ENCODE measurements at regions not wholly inside any gene's neighbourhood (a gene's known extent, or its start where the extent isn't known, plus 50 kb on each side); places are given as distances from the start of the nearest gene placed in this dataset.

DNA sequence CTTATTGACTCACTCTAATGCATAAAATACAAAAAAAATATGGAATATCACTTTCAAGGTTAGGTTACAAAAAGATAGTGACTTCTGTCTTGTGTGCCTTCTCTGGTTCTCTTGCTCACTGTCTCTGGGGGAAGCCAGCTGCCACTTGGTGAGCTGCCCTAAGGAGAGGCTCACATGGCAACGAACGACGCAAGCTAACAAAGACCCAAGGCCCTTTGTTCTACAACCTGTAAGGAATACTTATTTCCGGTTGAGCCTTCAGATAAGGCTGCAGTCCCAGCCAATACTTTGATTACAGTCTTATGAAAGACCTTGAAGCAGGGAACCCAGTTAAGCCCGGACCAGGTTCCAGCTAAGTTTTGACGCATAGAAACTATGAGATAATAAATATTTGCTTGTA is 242.4 kb upstream of the TBX3 start:
- H3K27me3 ChIP-seq (ENCODE audit: control insufficient read depth in 1 of 2, insufficient read depth in 2 of 2, low read length in 2 of 2), result no peaks in the 10 kb centered on the region
- H3K36me3 ChIP-seq (ENCODE audit: control insufficient read depth in 2 of 2, insufficient read depth in 2 of 2, low read length in 1 of 2), result no peaks in the 10 kb centered on the region
- no peaks in the 10 kb centered on the region for H3K9me3 ChIP-seq (ENCODE audit: control insufficient read depth in 2 of 2, insufficient read depth in 1 of 2, low read depth in 1 of 2, low read length in 1 of 2)
- no peak overlapping the region for H3K4me3 ChIP-seq (ENCODE audit: low read depth in 1 of 2, low read length in 2 of 2)
- WGBS, 2 donors, result 73 to 88% methylated on average over 6 of the region's 6 CpGs
- no peaks in the 10 kb centered on the region for H3K4me1 ChIP-seq (ENCODE audit: control insufficient read depth in 2 of 2, insufficient read depth in 2 of 2, low read length in 1 of 2)
- H3K27ac ChIP-seq (ENCODE audit: low read depth in 2 of 2, low read length in 1 of 2), result no peak overlapping the region

DNA sequence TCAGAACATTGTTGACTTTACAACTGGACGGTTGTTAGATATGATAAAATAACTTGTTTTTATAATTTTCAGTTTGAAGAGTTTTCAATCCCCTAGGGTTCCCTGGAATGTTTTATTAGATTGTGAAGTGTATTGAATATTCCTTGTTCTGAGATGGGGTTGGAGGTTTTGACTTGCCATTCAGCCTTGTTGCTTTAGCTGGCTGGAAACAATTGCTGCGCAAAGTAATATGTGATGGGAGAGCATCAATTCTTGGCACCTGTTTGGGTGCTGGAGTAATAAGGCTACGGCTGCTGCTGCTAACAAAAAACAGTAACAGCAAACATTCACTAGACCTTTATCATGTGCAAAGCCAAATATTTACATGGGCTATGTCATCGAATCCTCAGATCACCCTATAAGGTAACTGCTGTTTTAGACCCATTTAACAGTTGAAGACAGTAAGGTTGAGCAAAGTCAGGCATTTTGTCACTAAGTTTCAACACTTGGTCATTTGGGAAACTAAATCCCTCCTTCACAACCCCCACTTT is 241.0 kb upstream of the TBX3 start:
- 66 to 79% methylated on average over 4 of the region's 4 CpGs for WGBS, 2 donors
- H3K4me3 ChIP-seq (ENCODE audit: low read depth in 1 of 2, low read length in 2 of 2), result no peak overlapping the region
- H3K36me3 ChIP-seq (ENCODE audit: control insufficient read depth in 2 of 2, insufficient read depth in 2 of 2, low read length in 1 of 2), result no peaks in the 10 kb centered on the region
- H3K27ac ChIP-seq (ENCODE audit: low read depth in 2 of 2, low read length in 1 of 2), result no peak overlapping the region
- H3K9me3 ChIP-seq (ENCODE audit: control insufficient read depth in 2 of 2, insufficient read depth in 1 of 2, low read depth in 1 of 2, low read length in 1 of 2), result no peaks in the 10 kb centered on the region
- no peaks in the 10 kb centered on the region for H3K4me1 ChIP-seq (ENCODE audit: control insufficient read depth in 2 of 2, insufficient read depth in 2 of 2, low read length in 1 of 2)
- no peaks in the 10 kb centered on the region for H3K27me3 ChIP-seq (ENCODE audit: control insufficient read depth in 1 of 2, insufficient read depth in 2 of 2, low read length in 2 of 2)

GRCh38 chr12:114921781-114922180 is 237.8 kb upstream of the TBX3 start:
- no peaks in the 10 kb centered on the region for H3K27me3 ChIP-seq (ENCODE audit: control insufficient read depth in 1 of 2, insufficient read depth in 2 of 2, low read length in 2 of 2)
- 35 to 50% methylated on average over 1 of the region's 1 CpG for WGBS, 2 donors
- no peaks in the 10 kb centered on the region for H3K36me3 ChIP-seq (ENCODE audit: control insufficient read depth in 2 of 2, insufficient read depth in 2 of 2, low read length in 1 of 2)
- H3K4me3 ChIP-seq (ENCODE audit: low read depth in 1 of 2, low read length in 2 of 2), result no peak overlapping the region
- H3K9me3 ChIP-seq (ENCODE audit: control insufficient read depth in 2 of 2, insufficient read depth in 1 of 2, low read depth in 1 of 2, low read length in 1 of 2), result no peaks in the 10 kb centered on the region
- H3K27ac ChIP-seq (ENCODE audit: low read depth in 2 of 2, low read length in 1 of 2), result no peak overlapping the region
- no peaks in the 10 kb centered on the region for H3K4me1 ChIP-seq (ENCODE audit: control insufficient read depth in 2 of 2, insufficient read depth in 2 of 2, low read length in 1 of 2)

GRCh38 chr12:114920771-114921554 is 237.0 kb upstream of the TBX3 start:
- H3K9me3 ChIP-seq (ENCODE audit: control insufficient read depth in 2 of 2, insufficient read depth in 1 of 2, low read depth in 1 of 2, low read length in 1 of 2), result no peaks in the 10 kb centered on the region
- no peaks in the 10 kb centered on the region for H3K4me1 ChIP-seq (ENCODE audit: control insufficient read depth in 2 of 2, insufficient read depth in 2 of 2, low read length in 1 of 2)
- no peak overlapping the region for H3K4me3 ChIP-seq (ENCODE audit: low read depth in 1 of 2, low read length in 2 of 2)
- WGBS, 2 donors, result 38 to 45% methylated on average over 5 of the region's 5 CpGs
- no peak overlapping the region for H3K27ac ChIP-seq (ENCODE audit: low read depth in 2 of 2, low read length in 1 of 2)
- H3K36me3 ChIP-seq (ENCODE audit: control insufficient read depth in 2 of 2, insufficient read depth in 2 of 2, low read length in 1 of 2), result no peaks in the 10 kb centered on the region
- no peaks in the 10 kb centered on the region for H3K27me3 ChIP-seq (ENCODE audit: control insufficient read depth in 1 of 2, insufficient read depth in 2 of 2, low read length in 2 of 2)

DNA sequence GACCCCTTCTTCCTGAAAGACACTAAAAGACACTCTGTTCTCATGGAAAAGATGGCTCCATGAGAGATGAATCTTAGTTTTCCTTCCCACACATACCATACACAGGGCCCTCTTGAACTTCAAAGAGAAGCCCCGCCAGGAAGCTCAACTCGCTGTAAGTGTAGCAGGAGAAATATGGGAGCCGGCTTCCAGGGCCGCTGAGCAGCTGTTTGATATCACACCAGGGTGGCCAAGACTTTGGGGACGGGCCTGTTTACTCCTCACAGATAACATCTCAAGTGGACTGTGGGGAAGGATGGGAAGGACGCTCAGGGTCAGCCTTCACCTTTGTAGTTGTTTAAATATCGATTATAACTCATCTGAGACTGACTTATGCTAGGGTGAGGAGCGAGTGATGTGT is 235.5 kb upstream of the TBX3 start:
- no peaks in the 10 kb centered on the region for H3K36me3 ChIP-seq (ENCODE audit: control insufficient read depth in 2 of 2, insufficient read depth in 2 of 2, low read length in 1 of 2)
- no peak overlapping the region for H3K27ac ChIP-seq (ENCODE audit: low read depth in 2 of 2, low read length in 1 of 2)
- H3K9me3 ChIP-seq (ENCODE audit: control insufficient read depth in 2 of 2, insufficient read depth in 1 of 2, low read depth in 1 of 2, low read length in 1 of 2), result no peaks in the 10 kb centered on the region
- H3K4me1 ChIP-seq (ENCODE audit: control insufficient read depth in 2 of 2, insufficient read depth in 2 of 2, low read length in 1 of 2), result peaks cover 0 to 3% of the 10 kb centered on the region in 2 donors
- no peaks in the 10 kb centered on the region for H3K27me3 ChIP-seq (ENCODE audit: control insufficient read depth in 1 of 2, insufficient read depth in 2 of 2, low read length in 2 of 2)
- no peak overlapping the region for H3K4me3 ChIP-seq (ENCODE audit: low read depth in 1 of 2, low read length in 2 of 2)
- 48 to 69% methylated on average over 8 of the region's 8 CpGs for WGBS, 2 donors

DNA sequence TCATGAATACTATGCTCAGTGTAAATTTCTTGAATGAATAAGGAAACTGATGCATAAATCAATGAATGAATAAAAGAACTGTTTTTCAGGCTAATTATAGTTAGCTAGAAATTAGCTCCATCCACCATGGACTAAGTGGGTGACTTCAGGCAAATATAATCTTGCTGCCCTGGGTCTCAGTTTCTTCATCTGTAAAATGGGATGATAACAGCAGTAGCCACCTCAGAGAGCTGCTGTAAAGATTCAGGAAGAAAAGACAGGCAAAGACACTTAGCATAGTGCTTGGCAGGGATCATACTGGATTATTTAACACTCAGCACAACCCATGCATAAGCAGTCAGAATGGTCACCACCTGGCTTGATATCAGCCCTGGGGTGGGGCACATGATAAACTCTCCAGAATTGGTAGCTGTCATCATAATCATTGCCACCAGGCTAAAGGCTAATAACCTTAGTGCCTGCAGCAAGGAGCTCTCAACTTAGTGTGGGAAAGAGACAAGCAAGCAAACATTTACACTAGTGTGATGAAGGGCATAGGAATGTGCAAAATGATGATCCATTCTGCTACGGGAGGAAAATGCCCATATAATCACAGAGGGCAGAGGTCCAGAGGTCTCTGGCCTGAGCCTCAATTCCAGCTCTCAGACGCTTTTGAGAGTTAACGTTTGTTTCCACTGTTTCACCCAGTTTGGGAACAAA is 234.7 kb upstream of the TBX3 start:
- 27 to 33% methylated on average over 3 of the region's 3 CpGs for WGBS, 2 donors
- no peak overlapping the region for H3K27ac ChIP-seq (ENCODE audit: low read depth in 2 of 2, low read length in 1 of 2)
- H3K9me3 ChIP-seq (ENCODE audit: control insufficient read depth in 2 of 2, insufficient read depth in 1 of 2, low read depth in 1 of 2, low read length in 1 of 2), result no peaks in the 10 kb centered on the region
- H3K27me3 ChIP-seq (ENCODE audit: control insufficient read depth in 1 of 2, insufficient read depth in 2 of 2, low read length in 2 of 2), result no peaks in the 10 kb centered on the region
- H3K36me3 ChIP-seq (ENCODE audit: control insufficient read depth in 2 of 2, insufficient read depth in 2 of 2, low read length in 1 of 2), result no peaks in the 10 kb centered on the region
- no peak overlapping the region for H3K4me3 ChIP-seq (ENCODE audit: low read depth in 1 of 2, low read length in 2 of 2)
- peaks cover 0 to 4% of the 10 kb centered on the region in 2 donors for H3K4me1 ChIP-seq (ENCODE audit: control insufficient read depth in 2 of 2, insufficient read depth in 2 of 2, low read length in 1 of 2)

- Histone ChIP-seq H3K36me3 (ENCODE audit: control insufficient read depth in 2 of 2, insufficient read depth in 2 of 2, low read length in 1 of 2) (no peaks in the 10 kb centered on the region), H3K9me3 (ENCODE audit: control insufficient read depth in 2 of 2, insufficient read depth in 1 of 2, low read depth in 1 of 2, low read length in 1 of 2) (no peaks in the 10 kb centered on the region), H3K4me1 (ENCODE audit: control insufficient read depth in 2 of 2, insufficient read depth in 2 of 2, low read length in 1 of 2) (peaks cover 0 to 4% of the 10 kb centered on the region in 2 donors), H3K27ac (ENCODE audit: low read depth in 2 of 2, low read length in 1 of 2) (no peak overlapping the region), H3K27me3 (ENCODE audit: control insufficient read depth in 1 of 2, insufficient read depth in 2 of 2, low read length in 2 of 2) (no peaks in the 10 kb centered on the region), H3K4me3 (ENCODE audit: low read depth in 1 of 2, low read length in 2 of 2) (no peak overlapping the region)
Observed at GRCh38 chr12:114917953-114918352, 234.0 kb upstream of the TBX3 start.

DNA sequence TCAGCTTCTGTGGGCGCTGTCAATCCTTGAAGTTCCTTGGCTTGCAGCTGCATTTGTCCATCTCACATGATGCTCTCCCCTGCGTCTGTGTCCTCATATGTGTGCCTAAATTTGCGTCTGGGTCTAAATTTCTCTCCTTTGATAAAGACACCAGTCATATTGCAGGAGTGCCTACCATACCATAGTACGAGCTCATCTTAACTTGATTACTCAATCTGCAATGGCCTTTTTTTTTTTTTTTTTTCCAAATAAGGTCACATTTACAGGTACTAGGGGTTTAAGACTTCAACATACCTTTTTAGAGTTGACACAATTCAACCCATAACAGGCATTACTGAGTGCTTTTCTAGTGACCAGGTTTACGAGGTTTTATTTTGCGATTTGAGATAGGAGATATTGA is 233.3 kb upstream of the TBX3 start:
- no peaks in the 10 kb centered on the region for H3K36me3 ChIP-seq (ENCODE audit: control insufficient read depth in 2 of 2, insufficient read depth in 2 of 2, low read length in 1 of 2)
- no peaks in the 10 kb centered on the region for H3K9me3 ChIP-seq (ENCODE audit: control insufficient read depth in 2 of 2, insufficient read depth in 1 of 2, low read depth in 1 of 2, low read length in 1 of 2)
- no peaks in the 10 kb centered on the region for H3K27me3 ChIP-seq (ENCODE audit: control insufficient read depth in 1 of 2, insufficient read depth in 2 of 2, low read length in 2 of 2)
- H3K4me1 ChIP-seq (ENCODE audit: control insufficient read depth in 2 of 2, insufficient read depth in 2 of 2, low read length in 1 of 2), result peaks cover 0 to 4% of the 10 kb centered on the region in 2 donors
- H3K27ac ChIP-seq (ENCODE audit: low read depth in 2 of 2, low read length in 1 of 2), result no peak overlapping the region
- H3K4me3 ChIP-seq (ENCODE audit: low read depth in 1 of 2, low read length in 2 of 2), result no peak overlapping the region
- 85 to 93% methylated on average over 6 of the region's 6 CpGs for WGBS, 2 donors

GRCh38 chr12:114916541-114916940 is 232.6 kb upstream of the TBX3 start:
- Histone ChIP-seq H3K27me3 (ENCODE audit: control insufficient read depth in 1 of 2, insufficient read depth in 2 of 2, low read length in 2 of 2) (no peaks in the 10 kb centered on the region), H3K9me3 (ENCODE audit: control insufficient read depth in 2 of 2, insufficient read depth in 1 of 2, low read depth in 1 of 2, low read length in 1 of 2) (no peaks in the 10 kb centered on the region), H3K4me3 (ENCODE audit: low read depth in 1 of 2, low read length in 2 of 2) (no peak overlapping the region), H3K4me1 (ENCODE audit: control insufficient read depth in 2 of 2, insufficient read depth in 2 of 2, low read length in 1 of 2) (peaks cover 0 to 4% of the 10 kb centered on the region in 2 donors), H3K36me3 (ENCODE audit: control insufficient read depth in 2 of 2, insufficient read depth in 2 of 2, low read length in 1 of 2) (no peaks in the 10 kb centered on the region), H3K27ac (ENCODE audit: low read depth in 2 of 2, low read length in 1 of 2) (no peak overlapping the region)
- 73 to 81% methylated on average over 12 of the region's 12 CpGs for WGBS, 2 donors
